HG02885 (cell line): ENCODE measurements at regions not wholly inside any gene's neighbourhood (a gene's known extent, or its start where the extent isn't known, plus 50 kb on each side); places are given as distances from the start of the nearest gene placed in this dataset.

Experiments
- ATAC-seq: cut with Tn5 transposase; IDR thresholded peaks from one replicate; pipeline ENCODE4 v1.9.1; 2021; ENCODE audit warnings: mild to moderate bottlenecking; ENCODE audit not compliant: unreplicated experiment, poor library complexity

- peak; percentile 78 for ATAC-seq
These were observed 673.4 kb upstream of the CBLB start for GRCh38 chr3:106542101-106542769.

DNA sequence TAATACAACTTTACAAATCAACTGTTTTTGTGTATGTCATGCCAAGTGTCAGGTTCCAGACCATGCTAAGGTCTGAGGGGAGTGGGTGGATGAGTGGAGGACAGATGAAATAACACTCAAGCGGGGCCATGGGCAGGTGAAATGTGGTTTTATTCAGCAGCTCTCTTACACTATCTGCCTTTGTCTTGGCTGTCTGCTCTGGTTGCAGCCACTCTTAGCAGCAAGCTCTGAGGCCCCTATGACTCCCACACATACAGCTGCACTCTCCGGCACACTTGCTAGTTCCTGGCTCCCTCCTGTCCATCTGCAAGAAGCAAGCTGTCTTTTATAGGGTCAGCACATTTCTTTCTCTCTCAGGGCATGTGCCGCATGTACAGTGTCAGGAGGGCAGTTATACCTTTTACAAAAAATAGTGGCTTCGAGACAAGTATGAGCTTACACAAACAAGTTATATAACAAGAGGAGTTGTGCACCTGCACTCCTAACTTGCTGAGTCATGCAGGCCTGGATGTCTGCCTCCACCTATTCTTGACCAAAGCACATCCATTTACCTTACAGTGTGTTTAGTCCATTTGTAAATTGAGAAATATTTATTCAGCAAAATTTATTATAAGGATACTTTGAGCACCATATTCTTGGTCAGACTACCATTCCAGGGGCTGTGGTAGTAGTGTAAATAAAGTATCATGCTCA is 683.7 kb upstream of the CBLB start:
- no peak for ATAC-seq

GRCh38 chr3:106560451-106560966 is 691.7 kb upstream of the CBLB start:
- ATAC-seq, result no peak

GRCh38 chr3:106566277-106566676 is 697.5 kb upstream of the CBLB start:
- peak; percentile 97 for ATAC-seq

- no peak for ATAC-seq
These were observed 701.6 kb upstream of the CBLB start for GRCh38 chr3:106570426-106570825.

DNA sequence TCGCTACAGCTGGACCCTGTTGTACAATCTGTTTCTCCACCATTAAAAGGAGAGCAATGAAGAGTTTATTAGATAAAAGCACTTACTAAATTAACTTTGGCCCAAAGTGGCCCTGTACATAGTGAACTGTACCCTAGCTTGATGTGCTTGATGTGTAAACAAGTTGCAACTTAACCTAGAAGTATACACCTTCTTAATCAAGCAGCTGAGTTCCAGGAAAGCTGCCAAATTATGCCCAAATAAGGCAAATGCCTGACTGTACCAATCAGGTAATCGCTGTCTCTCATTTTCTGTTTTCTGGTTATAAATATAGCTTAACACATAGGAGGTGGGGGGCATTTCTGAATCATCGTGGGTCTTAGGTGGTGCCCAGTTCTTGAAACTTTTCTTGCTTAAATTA is 704.8 kb upstream of the CBLB start:
- no peak for ATAC-seq

DNA sequence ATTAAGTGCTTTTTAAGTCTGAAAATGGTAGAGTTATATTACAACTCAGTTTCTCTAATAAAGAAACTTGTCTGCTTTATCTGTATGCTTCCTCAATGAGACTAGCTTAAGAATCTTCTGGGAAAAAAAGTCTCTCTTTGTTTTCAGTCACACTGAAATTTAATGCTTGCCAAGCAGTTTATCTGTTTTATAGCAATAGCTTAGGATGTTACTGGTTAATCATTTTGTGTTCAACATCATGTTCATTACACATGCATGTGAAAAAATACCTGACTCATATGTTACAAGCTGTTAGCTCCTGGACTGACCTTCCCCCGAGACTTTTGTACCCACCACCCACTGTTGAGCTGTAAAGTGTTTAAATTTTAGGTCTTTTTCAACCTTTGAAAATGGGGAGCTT is 706.2 kb upstream of the CBLB start:
- ATAC-seq, result no peak

DNA sequence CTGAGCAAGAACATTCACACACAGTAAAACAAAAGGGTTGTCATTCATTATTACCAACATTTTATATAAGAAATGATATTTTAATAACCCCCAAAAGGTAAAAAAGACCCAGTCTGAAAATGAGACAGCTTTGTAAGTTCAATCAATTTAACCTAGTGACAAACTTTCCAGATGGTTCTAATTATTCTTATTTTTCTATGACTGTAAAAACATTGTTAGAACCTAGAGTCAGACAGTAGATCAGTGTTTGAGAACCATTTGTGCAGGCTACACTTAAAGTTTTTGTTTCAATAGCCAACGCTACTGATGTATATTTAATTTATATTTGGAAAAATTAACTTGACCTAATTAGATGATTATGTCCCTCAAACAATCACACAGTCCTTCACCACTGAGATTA is 708.4 kb upstream of the CBLB start:
- ATAC-seq, result no peak

GRCh38 chr3:106578911-106579310 is 710.1 kb upstream of the CBLB start:
- ATAC-seq, result no peak

- ATAC-seq, result no peak
These were observed 713.3 kb upstream of the CBLB start for GRCh38 chr3:106582151-106582550.

GRCh38 chr3:106587551-106587950 is 718.7 kb upstream of the CBLB start:
- no peak for ATAC-seq

- ATAC-seq, result no peak
These were observed 719.9 kb upstream of the CBLB start for GRCh38 chr3:106588739-106589138.

GRCh38 chr3:106589311-106589942 is 720.6 kb upstream of the CBLB start:
- no peak for ATAC-seq

GRCh38 chr3:106590216-106590615 is 721.4 kb upstream of the CBLB start:
- no peak for ATAC-seq

DNA sequence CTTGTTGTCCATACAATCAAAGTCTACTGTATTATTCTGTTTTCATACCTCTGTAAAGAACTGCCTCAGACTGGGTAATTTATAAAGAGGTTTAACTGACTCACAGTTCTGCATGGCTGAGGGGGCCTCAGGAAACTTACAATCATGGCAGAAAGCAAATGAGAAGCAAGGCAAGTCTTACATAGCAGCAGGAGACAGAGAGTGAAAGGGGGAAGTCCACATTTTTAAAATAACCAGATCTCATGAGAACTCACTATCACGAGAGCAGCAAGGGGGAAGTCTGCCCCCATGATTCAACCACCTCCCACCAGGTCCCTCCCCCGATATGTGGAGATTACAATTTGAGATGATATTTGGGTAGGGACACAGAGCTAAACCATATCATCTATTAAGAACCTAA is 724.6 kb upstream of the CBLB start:
- no peak for ATAC-seq

DNA sequence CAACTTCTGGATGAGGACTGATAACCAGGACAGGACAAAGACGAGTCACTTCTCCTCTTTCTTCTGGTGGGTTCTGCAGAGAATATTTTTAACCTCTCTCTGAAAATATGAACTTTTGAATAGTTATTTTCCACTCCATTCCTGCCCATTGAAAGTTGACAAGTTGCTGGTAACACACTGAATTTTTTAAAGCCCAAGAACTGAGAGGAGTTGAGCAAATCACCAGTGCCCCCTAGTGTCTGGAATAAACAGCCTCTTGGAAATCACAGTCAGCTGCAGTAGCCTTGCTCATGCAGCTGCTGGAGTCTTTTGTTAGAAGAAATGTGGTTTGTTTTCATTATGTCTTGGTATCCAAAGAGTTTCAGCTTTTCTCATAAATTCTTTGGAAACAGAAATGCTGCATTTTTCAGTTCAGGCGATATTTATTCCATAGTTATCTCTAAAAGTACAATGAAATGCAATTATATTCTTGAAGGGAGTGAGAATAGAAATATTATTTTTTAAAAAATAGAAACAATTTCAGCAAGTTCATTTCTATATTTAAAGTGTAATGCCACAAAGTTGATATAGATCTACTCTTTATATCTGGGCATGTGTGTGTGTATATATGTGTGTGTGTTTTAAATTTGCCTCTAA is 741.0 kb upstream of the CBLB start:
- ATAC-seq, result peak; percentile 93

GRCh38 chr3:106610362-106610959 is 741.6 kb upstream of the CBLB start:
- ATAC-seq, result no peak

DNA sequence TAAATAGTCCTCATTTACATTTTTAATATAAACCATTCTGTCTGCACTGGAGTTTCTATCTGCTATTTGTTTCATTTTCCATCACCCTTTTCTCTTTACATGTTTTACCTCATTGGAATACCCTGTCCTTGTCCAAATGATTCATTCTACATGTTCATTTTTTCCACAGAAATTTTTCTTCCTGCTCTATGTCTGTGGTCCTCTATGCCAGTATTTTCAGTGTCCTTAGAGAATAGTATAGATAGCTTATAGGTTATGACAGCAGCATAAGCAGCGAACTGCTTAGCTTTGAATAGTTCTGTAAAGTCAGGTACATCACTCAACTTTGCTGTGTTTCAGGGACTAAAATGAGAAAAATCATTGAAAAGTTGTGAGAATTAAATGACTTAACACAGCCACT is 742.3 kb upstream of the CBLB start:
- no peak for ATAC-seq

GRCh38 chr3:106611841-106612240 is 743.0 kb upstream of the CBLB start:
- no peak for ATAC-seq

- no peak for ATAC-seq
These were observed 747.7 kb upstream of the CBLB start for GRCh38 chr3:106616556-106616955.

- no peak for ATAC-seq
These were observed 748.5 kb upstream of the CBLB start for GRCh38 chr3:106617276-106617675.
